ENCODE measurements at regions not wholly inside any gene's neighbourhood (a gene's known extent, or its start where the extent isn't known, plus 50 kb on each side); places are given as distances from the start of the nearest gene placed in this dataset.
A peak's percentile ranks its signal among the peaks of the same experiment; 100 is the strongest.

DNA sequence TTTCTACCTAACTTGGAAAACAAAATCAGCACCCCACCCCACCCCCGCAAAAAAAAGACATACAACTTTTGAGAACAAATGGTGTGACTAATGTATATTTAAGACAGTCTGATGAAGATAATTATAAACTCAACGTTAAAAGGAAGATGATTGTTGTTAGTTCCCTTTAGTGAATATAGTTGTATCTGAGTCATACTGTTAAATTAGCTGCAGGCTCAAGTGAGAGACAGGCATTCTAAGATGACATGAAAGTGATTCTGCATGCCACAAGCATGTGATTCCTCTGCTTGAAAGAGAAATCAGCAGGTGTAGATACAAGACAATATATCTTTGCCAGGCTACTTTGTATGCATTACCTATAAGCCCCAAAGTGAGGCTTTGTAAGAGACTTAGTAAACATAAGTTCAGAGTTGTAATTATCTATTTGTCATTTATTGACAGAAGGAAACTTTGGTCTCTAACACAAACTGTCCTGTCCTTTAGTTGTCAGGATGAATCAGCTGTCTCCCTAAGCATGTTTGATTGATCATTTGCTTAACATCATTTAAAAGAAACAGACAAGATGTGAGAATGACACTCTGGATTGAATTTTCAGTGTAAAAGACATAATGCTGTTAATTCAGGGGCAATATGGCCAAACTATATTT lies 319.4 kb upstream of the HTR2A start:
- Histone ChIP-seq H3K79me2 (replicated peaks; ENCODE audit: insufficient read depth, low read length) (no peaks in the 10 kb centered on the region), H3K27ac (ENCODE audit: low read length) (no peak overlapping the region), H3K36me3 (ENCODE audit: insufficient read depth, low read length) (no peaks in the 10 kb centered on the region), H4K20me1 (ENCODE audit: insufficient read depth) (no peaks in the 10 kb centered on the region), H3K9me3 (ENCODE audit: low read length) (no peaks in the 10 kb centered on the region), H3K4me2 (ENCODE audit: low read length) (no peak overlapping the region), H3F3A (ENCODE audit: insufficient read depth, low read length, poor library complexity, severe bottlenecking) (no peaks in the 10 kb centered on the region), H3K9ac (ENCODE audit: low read length) (no peak overlapping the region), H3K9me2 (ENCODE audit: insufficient read depth, low read length) (no peaks in the 10 kb centered on the region), H2AFZ (ENCODE audit: low read depth, low read length) (no peak overlapping the region), H3K27me3 (ENCODE audit: insufficient read depth, low read depth, low read length) (no peaks in the 10 kb centered on the region), H3K4me3 (ENCODE audit: low read length) (no peak overlapping the region)
- TF ChIP-seq EP300 (conservative IDR thresholded peaks at IDR 0.05; ENCODE audit: poor library complexity, severe bottlenecking) (peak; percentile 65), POLR2AphosphoS5 (IDR thresholded peaks at IDR 0.05) (peak; percentile 35), MXI1 (conservative IDR thresholded peaks at IDR 0.05; ENCODE audit: poor library complexity, severe bottlenecking) (no peak)

DNA sequence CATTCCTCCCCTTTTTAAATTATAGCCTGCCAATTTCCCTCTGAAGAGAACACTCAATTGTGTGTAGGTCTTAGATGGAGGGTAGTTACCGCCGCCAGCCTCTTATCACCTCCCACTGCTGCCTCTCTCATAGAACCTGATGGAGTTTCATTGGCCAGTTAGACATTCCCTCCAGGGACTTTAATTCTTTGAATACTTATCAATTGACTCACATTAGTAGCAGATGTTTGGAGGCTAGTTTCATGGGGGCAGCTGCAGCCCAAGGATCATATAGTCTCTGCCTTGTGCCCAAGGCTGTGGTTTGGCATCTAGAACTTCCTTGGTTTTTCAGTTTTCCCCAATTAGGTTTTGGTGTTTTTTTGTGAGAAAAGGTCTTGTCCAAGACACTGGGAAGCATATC lies 318.9 kb upstream of the HTR2A start:
- Histone ChIP-seq H3K9me3 (ENCODE audit: low read length) (no peaks in the 10 kb centered on the region), H3K9me2 (ENCODE audit: insufficient read depth, low read length) (no peaks in the 10 kb centered on the region), H3K79me2 (replicated peaks; ENCODE audit: insufficient read depth, low read length) (no peaks in the 10 kb centered on the region), H3F3A (ENCODE audit: insufficient read depth, low read length, poor library complexity, severe bottlenecking) (no peaks in the 10 kb centered on the region), H2AFZ (ENCODE audit: low read depth, low read length) (no peak overlapping the region), H3K9ac (ENCODE audit: low read length) (no peak overlapping the region), H4K20me1 (ENCODE audit: insufficient read depth) (no peaks in the 10 kb centered on the region), H3K27ac (ENCODE audit: low read length) (no peak overlapping the region), H3K4me3 (ENCODE audit: low read length) (no peak overlapping the region), H3K27me3 (ENCODE audit: insufficient read depth, low read depth, low read length) (no peaks in the 10 kb centered on the region), H3K4me2 (ENCODE audit: low read length) (no peak overlapping the region), H3K36me3 (ENCODE audit: insufficient read depth, low read length) (no peaks in the 10 kb centered on the region)
- TF ChIP-seq RAD21 (conservative IDR thresholded peaks at IDR 0.05) (no peak), EZH2 (IDR thresholded peaks at IDR 0.05; ENCODE audit: borderline replicate concordance, insufficient read depth, low read length, poor library complexity, severe bottlenecking) (no peak), SMC3 (conservative IDR thresholded peaks at IDR 0.05; ENCODE audit: poor library complexity) (no peak), TAF1 (IDR thresholded peaks at IDR 0.05; ENCODE audit: low read depth) (no peak), POLR2AphosphoS5 (IDR thresholded peaks at IDR 0.05) (no peak)
- TF ChIP-seq, protein P1, sequence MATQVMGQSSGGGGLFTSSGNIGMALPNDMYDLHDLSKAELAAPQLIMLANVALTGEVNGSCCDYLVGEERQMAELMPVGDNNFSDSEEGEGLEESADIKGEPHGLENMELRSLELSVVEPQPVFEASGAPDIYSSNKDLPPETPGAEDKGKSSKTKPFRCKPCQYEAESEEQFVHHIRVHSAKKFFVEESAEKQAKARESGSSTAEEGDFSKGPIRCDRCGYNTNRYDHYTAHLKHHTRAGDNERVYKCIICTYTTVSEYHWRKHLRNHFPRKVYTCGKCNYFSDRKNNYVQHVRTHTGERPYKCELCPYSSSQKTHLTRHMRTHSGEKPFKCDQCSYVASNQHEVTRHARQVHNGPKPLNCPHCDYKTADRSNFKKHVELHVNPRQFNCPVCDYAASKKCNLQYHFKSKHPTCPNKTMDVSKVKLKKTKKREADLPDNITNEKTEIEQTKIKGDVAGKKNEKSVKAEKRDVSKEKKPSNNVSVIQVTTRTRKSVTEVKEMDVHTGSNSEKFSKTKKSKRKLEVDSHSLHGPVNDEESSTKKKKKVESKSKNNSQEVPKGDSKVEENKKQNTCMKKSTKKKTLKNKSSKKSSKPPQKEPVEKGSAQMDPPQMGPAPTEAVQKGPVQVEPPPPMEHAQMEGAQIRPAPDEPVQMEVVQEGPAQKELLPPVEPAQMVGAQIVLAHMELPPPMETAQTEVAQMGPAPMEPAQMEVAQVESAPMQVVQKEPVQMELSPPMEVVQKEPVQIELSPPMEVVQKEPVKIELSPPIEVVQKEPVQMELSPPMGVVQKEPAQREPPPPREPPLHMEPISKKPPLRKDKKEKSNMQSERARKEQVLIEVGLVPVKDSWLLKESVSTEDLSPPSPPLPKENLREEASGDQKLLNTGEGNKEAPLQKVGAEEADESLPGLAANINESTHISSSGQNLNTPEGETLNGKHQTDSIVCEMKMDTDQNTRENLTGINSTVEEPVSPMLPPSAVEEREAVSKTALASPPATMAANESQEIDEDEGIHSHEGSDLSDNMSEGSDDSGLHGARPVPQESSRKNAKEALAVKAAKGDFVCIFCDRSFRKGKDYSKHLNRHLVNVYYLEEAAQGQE (IDR thresholded peaks at IDR 0.05; ENCODE audit: borderline replicate concordance), result no peak
- TF ChIP-seq, protein P2, sequence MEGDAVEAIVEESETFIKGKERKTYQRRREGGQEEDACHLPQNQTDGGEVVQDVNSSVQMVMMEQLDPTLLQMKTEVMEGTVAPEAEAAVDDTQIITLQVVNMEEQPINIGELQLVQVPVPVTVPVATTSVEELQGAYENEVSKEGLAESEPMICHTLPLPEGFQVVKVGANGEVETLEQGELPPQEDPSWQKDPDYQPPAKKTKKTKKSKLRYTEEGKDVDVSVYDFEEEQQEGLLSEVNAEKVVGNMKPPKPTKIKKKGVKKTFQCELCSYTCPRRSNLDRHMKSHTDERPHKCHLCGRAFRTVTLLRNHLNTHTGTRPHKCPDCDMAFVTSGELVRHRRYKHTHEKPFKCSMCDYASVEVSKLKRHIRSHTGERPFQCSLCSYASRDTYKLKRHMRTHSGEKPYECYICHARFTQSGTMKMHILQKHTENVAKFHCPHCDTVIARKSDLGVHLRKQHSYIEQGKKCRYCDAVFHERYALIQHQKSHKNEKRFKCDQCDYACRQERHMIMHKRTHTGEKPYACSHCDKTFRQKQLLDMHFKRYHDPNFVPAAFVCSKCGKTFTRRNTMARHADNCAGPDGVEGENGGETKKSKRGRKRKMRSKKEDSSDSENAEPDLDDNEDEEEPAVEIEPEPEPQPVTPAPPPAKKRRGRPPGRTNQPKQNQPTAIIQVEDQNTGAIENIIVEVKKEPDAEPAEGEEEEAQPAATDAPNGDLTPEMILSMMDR (IDR thresholded peaks at IDR 0.05; ENCODE audit: poor library complexity, severe bottlenecking), result no peak

All from neural cell (in vitro differentiated cells).